Loucy (cell line): ENCODE measurements at regions not wholly inside any gene's neighbourhood (a gene's known extent, or its start where the extent isn't known, plus 50 kb on each side); places are given as distances from the start of the nearest gene placed in this dataset.

Experiments used
- CTCF ChIP-seq: fragments of 200-600 bp; sonication (generic); conservative IDR thresholded peaks from 2 replicates; pipeline ENCODE4 v1.5.1; 2014; ENCODE audit warnings: mild to moderate bottlenecking, antibody characterized with exemption, low read length
- EZH2phosphoT487 ChIP-seq: fragments of 200-600 bp; IDR thresholded peaks from 2 replicates; pipeline ENCODE4 v1.6.1; 2018; ENCODE audit warnings: antibody characterized with exemption, mild to moderate bottlenecking, moderate library complexity, borderline replicate concordance

GRCh38 chr16:87044032-87044382, 273.2 kb downstream of the C16orf95 start:
- TF ChIP-seq CTCF (no peak), EZH2phosphoT487 (no peak)
